ENCODE measurements at regions not wholly inside any gene's neighbourhood (a gene's known extent, or its start where the extent isn't known, plus 50 kb on each side); places are given as distances from the start of the nearest gene placed in this dataset.

DNA sequence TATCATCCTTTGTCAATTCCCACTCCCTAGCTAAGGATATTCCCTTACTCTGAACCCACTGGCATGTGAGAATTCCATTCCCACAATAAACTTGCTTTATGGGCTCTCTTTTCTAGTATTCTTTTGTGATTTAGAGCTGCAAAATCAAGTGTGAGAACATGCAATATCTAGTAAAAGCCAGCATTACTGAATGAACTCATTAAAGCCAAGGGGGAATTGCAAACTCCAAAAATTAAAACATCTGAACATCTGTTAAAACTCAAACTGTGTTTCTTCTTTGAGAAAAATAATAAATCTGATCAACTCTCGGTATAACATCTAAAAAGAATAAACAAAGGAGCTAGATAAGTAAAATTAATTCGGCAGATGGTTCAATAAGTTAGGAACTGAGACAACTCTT lies 53.1 kb upstream of the MPDZ start:
- TF ChIP-seq CTCF (IDR thresholded peaks at IDR 0.05 in 2 of 3, conservative IDR thresholded peaks at IDR 0.05 in 1 of 3; ENCODE audit: control insufficient read depth in 2 of 3, extremely low read depth in 1 of 3, insufficient read depth in 1 of 3, low read depth in 3 of 3, low read length in 3 of 3) (no peak), BCL11A (IDR thresholded peaks at IDR 0.05; ENCODE audit: low read depth, low read length) (no peak), EGR1 (IDR thresholded peaks at IDR 0.05; ENCODE audit: borderline replicate concordance in 1 of 2, low read depth in 2 of 2, low read length in 2 of 2) (no peak), RAD21 (IDR thresholded peaks at IDR 0.05; ENCODE audit: insufficient read depth, low read depth, low read length) (no peak), CEBPB (IDR thresholded peaks at IDR 0.05; ENCODE audit: borderline replicate concordance in 1 of 2, low read depth in 2 of 2, low read length in 2 of 2) (no peak), BCLAF1 (IDR thresholded peaks at IDR 0.05) (no peak), EZH2 (IDR thresholded peaks at IDR 0.05; ENCODE audit: borderline replicate concordance, control insufficient read depth, low read depth, low read length) (no peak), MXI1 (IDR thresholded peaks at IDR 0.05; ENCODE audit: low read depth, low read length) (no peak), BRCA1 (IDR thresholded peaks at IDR 0.05; ENCODE audit: low read depth, low read length) (no peak), MEF2A (IDR thresholded peaks at IDR 0.05; ENCODE audit: insufficient read depth, low read depth, low read length) (no peak), POLR2A (IDR thresholded peaks at IDR 0.05; ENCODE audit: low read depth, low read length) (no peak), EED (IDR thresholded peaks at IDR 0.05; ENCODE audit: low read depth) (no peak)
